GM12878 (cell line): ENCODE measurements at regions not wholly inside any gene's neighbourhood (a gene's known extent, or its start where the extent isn't known, plus 50 kb on each side); places are given as distances from the start of the nearest gene placed in this dataset.
A peak's percentile ranks its signal among the peaks of the same experiment; 100 is the strongest.

Source experiments
- ATAC-seq: fragments of 200-7000 bp; cut with Tn5 transposase; 3 replicates; pipeline ENCODE4 v1.9.1; 2020; ENCODE audit warnings: mild to moderate bottlenecking, moderate library complexity
- BruUV-seq: library from RNA; stranded (reverse); fragments of 400-500 nt; replicated peaks from 2 replicates; lab custom pipeline; 2021; lab: Mats Ljungman, UMichigan
- CTCF ChIA-PET: fragments of 300-600 bp; sonication (Branson Sonifier 250); formaldehyde crosslinking; extraction: SDS; loops from one replicate; lab custom pipeline; 2021; ENCODE audit warnings: inconsistent platforms; lab: Yijun Ruan, JAX
- POLR2A ChIA-PET: fragments of 350-600 bp; formaldehyde crosslinking; extraction: SDS; loops from one replicate; lab custom pipeline; 2021; ENCODE audit warnings: inconsistent platforms; lab: Charles Lee
- RAD21 ChIA-PET: fragments of 300-600 bp; sonication (Branson Sonifier 250); formaldehyde crosslinking; loops from one replicate; lab custom pipeline; 2023; ENCODE audit warnings: antibody characterized with exemption; ENCODE audit not compliant: unreplicated experiment; lab: Charles Lee
- SMC1A ChIA-PET: fragments of 300-600 bp; sonication (Branson Sonifier 250); formaldehyde crosslinking; loops from one replicate; lab custom pipeline; 2023; ENCODE audit not compliant: unreplicated experiment, uncharacterized antibody; lab: Charles Lee
- DNase-seq: peaks from one replicate; pipeline ENCODE4 v3.0.0-alpha.2; 2011; ENCODE audit warnings: low read depth, low spot score
- FAIRE-seq: peaks from 3 replicates; lab custom pipeline; 2011; peaks lifted over from hg19 to GRCh38; lab: Jason Lieb, UNC
- H2AFZ ChIP-seq: 2 replicates; pipeline ENCODE4 v1.6.0; 2011; ENCODE audit warnings: low read depth, low read length, control low read depth; ENCODE audit not compliant: control insufficient read depth
- H3K27ac ChIP-seq: 2 replicates; pipeline ENCODE4 v1.5.1; 2011; ENCODE audit warnings: control low read depth; ENCODE audit not compliant: control insufficient read depth, insufficient read depth
- H3K27me3 ChIP-seq, 2 experiments: replicated peaks in 1 of 2; 2 replicates each; pipeline versions ENCODE4 v1.6.0 to v1.6.1; 2011; ENCODE audit warnings: low read length in 1 of 2; ENCODE audit not compliant: control insufficient read depth in 2 of 2, insufficient read depth in 2 of 2
- H3K36me3 ChIP-seq, 2 experiments: 2 replicates each; pipeline ENCODE4 v1.5.1; 2011; ENCODE audit warnings: low read length in 1 of 2; ENCODE audit not compliant: control insufficient read depth in 2 of 2, insufficient read depth in 2 of 2
- H3K4me1 ChIP-seq: 2 replicates; pipeline ENCODE4 v1.6.1; 2011; ENCODE audit warnings: mild to moderate bottlenecking, low read length, moderate library complexity, mixed read lengths; ENCODE audit not compliant: control insufficient read depth, insufficient read depth
- H3K4me2 ChIP-seq: 2 replicates; pipeline ENCODE4 v1.6.0; 2011; ENCODE audit warnings: control low read depth; ENCODE audit not compliant: control insufficient read depth, insufficient read depth
- H3K4me3 ChIP-seq: fragments of 200-600 bp; sonication (generic); 2 replicates; pipeline ENCODE4 v1.5.1; 2016
- H3K79me2 ChIP-seq: 2 replicates; pipeline ENCODE4 v1.6.0; 2011; ENCODE audit warnings: low read length; ENCODE audit not compliant: control insufficient read depth, insufficient read depth
- H3K9ac ChIP-seq: 2 replicates; pipeline ENCODE4 v1.8.0; 2011; ENCODE audit warnings: low read length, control low read depth, mixed read lengths; ENCODE audit not compliant: control insufficient read depth, insufficient read depth
- H3K9me3 ChIP-seq: replicated peaks from 3 replicates; pipeline ENCODE4 v1.5.1; 2011; ENCODE audit warnings: mild to moderate bottlenecking, low read length; ENCODE audit not compliant: control insufficient read depth, insufficient read depth
- H4K20me1 ChIP-seq: 2 replicates; pipeline ENCODE4 v1.6.0; 2011; ENCODE audit not compliant: control insufficient read depth, insufficient read depth
- CEBPZ ChIP-seq: fragments of 150-350 bp; IDR thresholded peaks from 2 replicates; pipeline ENCODE4 v1.6.1; 2016; ENCODE audit warnings: low read depth, low read length
- ETV6 ChIP-seq, 2 experiments: fragments of 450-650 bp in 1 of 2; IDR thresholded peaks in 1 of 2; conservative IDR thresholded peaks in 1 of 2; 2 replicates each; pipeline ENCODE4 v1.6.1; 2014; ENCODE audit warnings: antibody characterized with exemption in 1 of 2, borderline replicate concordance in 1 of 2, low read depth in 1 of 2, mild to moderate bottlenecking in 1 of 2, moderate library complexity in 1 of 2
- FOS ChIP-seq: IDR thresholded peaks from 3 replicates; pipeline ENCODE4 v1.6.1; 2011; ENCODE audit warnings: borderline replicate concordance; ENCODE audit not compliant: insufficient read length; ENCODE audit errors: extremely low read depth
- IKZF1 ChIP-seq: fragments of 450-650 bp; conservative IDR thresholded peaks from 2 replicates; pipeline ENCODE4 v1.6.1; 2017; ENCODE audit warnings: antibody characterized with exemption, mild to moderate bottlenecking
- MXI1 ChIP-seq: fragments of 150-350 bp; IDR thresholded peaks from 2 replicates; pipeline ENCODE4 v1.6.1; 2011; ENCODE audit warnings: low read depth, mild to moderate bottlenecking, inconsistent platforms, low read length, improper control_type of control experiment
- NFYA ChIP-seq: IDR thresholded peaks from 2 replicates; pipeline ENCODE4 v1.6.1; 2011; ENCODE audit warnings: low read depth, mild to moderate bottlenecking, low read length, improper control_type of control experiment, borderline replicate concordance
- SIX5 ChIP-seq: IDR thresholded peaks from 2 replicates; pipeline ENCODE4 v1.6.1; 2011; ENCODE audit warnings: mild to moderate bottlenecking, low read depth, low read length, moderate library complexity; ENCODE audit not compliant: severe bottlenecking
- SP1 ChIP-seq: IDR thresholded peaks from one replicate; pipeline ENCODE4 v1.6.1; 2011; ENCODE audit warnings: low read depth, low read length
- WGBS: methylation state at CpG from one replicate; pipeline ENCODE4 v1.1.6; 2016; ENCODE audit warnings: low lambda C conversion rate; ENCODE audit not compliant: insufficient replicate concordance, insufficient coverage; ENCODE audit errors: missing lambda C conversion rate; 5-methylcytosine and 5-hydroxymethylcytosine counted together
- in situ Hi-C: fragments of 300-500 bp; cut with MboI; formaldehyde crosslinking; loops from 9 replicates; pipeline ENCODE4 v1.14.3; 2018; ENCODE audit warnings: mixed read lengths
- intact Hi-C: fragments of 100-400 bp; cut with micrococcal nuclease; formaldehyde crosslinking; loops from one replicate; pipeline ENCODE4 v1.14.2; 2022; ENCODE audit not compliant: unreplicated experiment
- TF ChIP-seq, protein P1 (sequence below): fragments of 450-650 bp; IDR thresholded peaks from 2 replicates; pipeline ENCODE4 v1.6.1; 2017; ENCODE audit warnings: borderline replicate concordance

DNA sequence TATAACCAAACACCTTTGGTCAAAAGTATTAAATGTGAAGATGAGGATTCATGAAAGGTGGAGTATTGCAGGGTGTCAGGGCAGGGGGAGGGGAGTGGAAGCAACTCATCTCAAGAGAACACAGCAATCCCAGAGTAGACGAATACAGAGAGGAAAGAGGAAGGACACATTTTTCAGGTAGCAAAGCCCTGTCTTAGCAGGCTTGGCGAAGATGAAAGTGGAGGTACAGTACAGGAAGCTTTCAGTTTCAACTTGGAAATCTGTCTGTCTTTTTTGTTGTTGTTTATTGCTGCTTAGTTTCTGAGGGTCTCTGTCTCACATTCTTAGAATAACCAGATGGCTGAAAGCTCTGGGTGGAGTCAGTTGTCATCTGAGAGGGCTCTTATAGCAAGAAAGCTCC, 80.8 kb upstream of the GPR149 start:
- TF ChIP-seq NFYA (no peak), CEBPZ (no peak), IKZF1 (no peak), SIX5 (no peak), FOS (no peak), SP1 (no peak), MXI1 (no peak), ETV6 (conservative IDR thresholded peaks at IDR 0.05 in 1 of 2, IDR thresholded peaks at IDR 0.05 in 1 of 2; ENCODE audit: borderline replicate concordance in 1 of 2, low read depth in 1 of 2) (no peak)
- TF ChIP-seq, protein P1, sequence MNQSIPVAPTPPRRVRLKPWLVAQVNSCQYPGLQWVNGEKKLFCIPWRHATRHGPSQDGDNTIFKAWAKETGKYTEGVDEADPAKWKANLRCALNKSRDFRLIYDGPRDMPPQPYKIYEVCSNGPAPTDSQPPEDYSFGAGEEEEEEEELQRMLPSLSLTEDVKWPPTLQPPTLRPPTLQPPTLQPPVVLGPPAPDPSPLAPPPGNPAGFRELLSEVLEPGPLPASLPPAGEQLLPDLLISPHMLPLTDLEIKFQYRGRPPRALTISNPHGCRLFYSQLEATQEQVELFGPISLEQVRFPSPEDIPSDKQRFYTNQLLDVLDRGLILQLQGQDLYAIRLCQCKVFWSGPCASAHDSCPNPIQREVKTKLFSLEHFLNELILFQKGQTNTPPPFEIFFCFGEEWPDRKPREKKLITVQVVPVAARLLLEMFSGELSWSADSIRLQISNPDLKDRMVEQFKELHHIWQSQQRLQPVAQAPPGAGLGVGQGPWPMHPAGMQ = no peak
- CTCF ChIA-PET = no interaction called here
- RAD21 ChIA-PET = no interaction called here
- Histone ChIP-seq H3K4me2 (peak overlapping the region; percentile 22; the same call in 1 of the 2 replicates), H2AFZ (no peak overlapping the region), H3K27me3 (no peaks in the 10 kb centered on the region), H3K9ac (no peak overlapping the region), H3K27ac (no peak overlapping the region), H3K4me3 (no peak overlapping the region), H3K36me3 (no peaks in the 10 kb centered on the region), H3K79me2 (no peaks in the 10 kb centered on the region), H3K4me1 (no peaks in the 10 kb centered on the region), H4K20me1 (no peaks in the 10 kb centered on the region), H3K9me3 (no peaks in the 10 kb centered on the region)
- BruUV-seq = no TSS peak
- POLR2A ChIA-PET = no interaction called here
- SMC1A ChIA-PET = no interaction called here
- in situ Hi-C loops = no loop called here
- FAIRE-seq (no peak), ATAC-seq (peak; percentile 55), DNase-seq (no peak)
- 16% methylated on average over 2 of the region's 2 CpGs for WGBS
- intact Hi-C loops = no loop called here
